Mesodermal cell (in vitro differentiated cells): ENCODE measurements at regions not wholly inside any gene's neighbourhood (a gene's known extent, or its start where the extent isn't known, plus 50 kb on each side); places are given as distances from the start of the nearest gene placed in this dataset.

Experiments used
- H3K27ac ChIP-seq: 2 replicates; pipeline ENCODE4 v1.7.0; 2013; ENCODE audit warnings: mild to moderate bottlenecking, low read depth, low read length, moderate library complexity; ENCODE audit not compliant: severe bottlenecking
- H3K36me3 ChIP-seq: 2 replicates; pipeline ENCODE4 v1.7.1; 2013; ENCODE audit warnings: mild to moderate bottlenecking, low read length, moderate library complexity; ENCODE audit not compliant: control insufficient read depth, insufficient read depth
- H3K4me1 ChIP-seq: one replicate; pipeline ENCODE4 v1.7.1; 2013; ENCODE audit warnings: mild to moderate bottlenecking, low read length; ENCODE audit not compliant: insufficient read depth, control insufficient read depth, poor library complexity, severe bottlenecking
- H3K4me3 ChIP-seq: 2 replicates; pipeline ENCODE4 v1.7.0; 2013; ENCODE audit warnings: low read length, control low read depth, mild to moderate bottlenecking; ENCODE audit not compliant: insufficient read depth, poor library complexity, severe bottlenecking; ENCODE audit errors: extremely low read depth
- H3K9me3 ChIP-seq: 2 replicates; pipeline ENCODE4 v1.7.1; 2013; ENCODE audit warnings: mild to moderate bottlenecking, low read length, moderate library complexity; ENCODE audit not compliant: control insufficient read depth
- WGBS, 2 experiments: methylation state at CpG; one replicate each; pipeline ENCODE4 v1.1.5; 2013; ENCODE audit warnings: missing lambda C conversion rate in 2 of 2; ENCODE audit not compliant: insufficient coverage in 2 of 2; 5-methylcytosine and 5-hydroxymethylcytosine counted together

DNA sequence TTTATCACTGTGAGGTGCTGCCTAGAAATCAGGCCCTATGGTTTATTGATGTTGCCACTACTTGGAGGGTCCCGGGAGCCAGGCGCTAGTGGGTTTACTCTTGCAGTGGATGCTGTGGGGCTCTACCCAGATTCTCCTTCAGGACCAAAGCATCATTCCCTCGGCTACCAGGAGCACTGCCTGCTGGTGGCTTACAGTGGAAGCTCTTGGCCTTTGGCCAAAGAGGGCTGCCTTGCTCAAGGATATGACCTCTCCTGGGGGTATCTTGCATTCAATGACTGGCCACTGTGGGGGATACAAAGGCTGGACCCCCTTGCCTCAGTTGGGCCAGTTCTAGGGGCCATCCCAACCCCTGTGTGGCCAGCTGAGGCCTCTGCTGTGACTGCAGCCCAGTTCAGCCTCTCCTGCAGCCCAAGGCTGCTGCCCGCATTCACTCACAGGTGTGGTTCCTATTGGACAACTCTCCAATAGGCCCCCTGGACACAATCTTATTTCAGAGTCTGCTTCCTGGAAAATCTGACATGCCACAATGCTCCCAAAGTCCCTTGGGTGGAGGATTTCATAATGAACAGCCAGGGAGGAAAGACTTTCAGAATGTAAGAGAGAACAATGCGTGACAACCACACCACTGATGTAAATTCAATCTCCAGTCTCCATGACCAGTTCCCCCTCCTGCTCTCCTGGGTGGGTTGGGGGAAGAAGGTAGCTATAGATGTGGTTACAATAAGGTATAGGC is 196.3 kb downstream of the SNX10 start:
- peaks cover 5% of the 10 kb centered on the region for H3K9me3 ChIP-seq
- no peak overlapping the region for H3K4me3 ChIP-seq
- no peaks in the 10 kb centered on the region for H3K4me1 ChIP-seq
- H3K27ac ChIP-seq, result no peak overlapping the region
- WGBS, 2 experiments, result 91 to 94% methylated on average over 3 to 4 of the region's 5 CpGs
- H3K36me3 ChIP-seq, result no peaks in the 10 kb centered on the region

- no peak overlapping the region for H3K27ac ChIP-seq
Measured at GRCh38 chr7:26489391-26489790, 197.7 kb downstream of the SNX10 start.

GRCh38 chr7:26489906-26490639 is 198.4 kb downstream of the SNX10 start:
- Histone ChIP-seq H3K27ac (no peak overlapping the region), H3K9me3 (no peaks in the 10 kb centered on the region)
- WGBS, 2 experiments, result 73 to 77% methylated on average over 3 of the region's 7 CpGs

More at GRCh38 chr7:26489391-26489790, 197.7 kb downstream of the SNX10 start:
- H3K4me3 ChIP-seq, result no peak overlapping the region
- no peaks in the 10 kb centered on the region for H3K9me3 ChIP-seq
- no peaks in the 10 kb centered on the region for H3K36me3 ChIP-seq
- no peaks in the 10 kb centered on the region for H3K4me1 ChIP-seq
- no CpG with 5 or more reads among the region's 1 CpG for WGBS, 2 experiments

DNA sequence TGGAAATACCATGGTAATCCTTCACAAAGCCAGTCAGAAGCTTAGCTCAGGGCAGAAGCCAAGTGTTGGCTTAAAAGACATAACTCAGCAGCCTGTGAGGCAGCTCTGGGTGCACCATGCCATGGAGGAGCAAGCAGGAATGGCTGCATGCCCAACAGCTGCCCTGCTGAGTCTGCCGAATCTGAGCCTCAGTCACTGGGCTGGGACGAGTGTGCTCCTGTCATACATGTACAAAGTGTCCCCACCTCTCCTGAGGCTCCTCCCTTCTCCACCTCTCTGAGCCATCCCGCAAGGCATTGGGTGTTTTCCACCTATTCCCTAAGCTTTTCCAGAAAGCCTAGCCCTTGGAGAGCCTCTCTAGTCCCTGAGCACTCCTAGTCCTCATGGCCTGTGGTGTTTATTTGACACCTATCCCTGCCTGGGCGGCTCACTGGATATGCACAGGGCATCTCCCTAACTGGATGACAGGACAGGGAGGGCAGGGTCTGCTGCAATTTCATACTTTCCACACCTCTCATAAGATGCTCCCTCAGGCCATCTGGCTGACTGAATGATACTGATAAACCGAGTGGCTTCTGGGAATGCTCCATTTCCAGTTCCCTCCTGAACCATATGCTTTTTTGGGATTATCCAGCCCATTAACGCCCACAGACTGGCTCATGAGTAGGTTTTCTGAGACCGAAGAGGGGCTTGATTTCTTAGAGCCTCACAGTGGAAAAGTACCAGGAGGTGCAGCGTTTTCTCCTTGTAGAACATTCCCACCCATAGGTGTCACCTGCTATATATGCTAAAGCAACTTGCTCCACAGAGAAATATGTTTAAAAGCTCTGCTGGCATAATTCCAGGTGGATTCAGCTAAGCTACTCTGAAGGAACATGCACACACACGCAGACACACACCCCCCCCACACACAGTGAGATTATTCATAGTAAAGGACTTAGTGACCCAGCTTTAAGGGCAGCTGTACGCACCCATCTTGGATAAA is 199.3 kb downstream of the SNX10 start:
- Histone ChIP-seq H3K27ac (no peak overlapping the region), H3K4me1 (no peaks in the 10 kb centered on the region), H3K4me3 (no peak overlapping the region), H3K9me3 (no peaks in the 10 kb centered on the region), H3K36me3 (no peaks in the 10 kb centered on the region)
- 75 to 79% methylated on average over 7 to 8 of the region's 10 CpGs for WGBS, 2 experiments

More at GRCh38 chr7:26489906-26490639, 198.4 kb downstream of the SNX10 start:
- H3K36me3 ChIP-seq, result no peaks in the 10 kb centered on the region
- no peaks in the 10 kb centered on the region for H3K4me1 ChIP-seq
- no peak overlapping the region for H3K4me3 ChIP-seq

DNA sequence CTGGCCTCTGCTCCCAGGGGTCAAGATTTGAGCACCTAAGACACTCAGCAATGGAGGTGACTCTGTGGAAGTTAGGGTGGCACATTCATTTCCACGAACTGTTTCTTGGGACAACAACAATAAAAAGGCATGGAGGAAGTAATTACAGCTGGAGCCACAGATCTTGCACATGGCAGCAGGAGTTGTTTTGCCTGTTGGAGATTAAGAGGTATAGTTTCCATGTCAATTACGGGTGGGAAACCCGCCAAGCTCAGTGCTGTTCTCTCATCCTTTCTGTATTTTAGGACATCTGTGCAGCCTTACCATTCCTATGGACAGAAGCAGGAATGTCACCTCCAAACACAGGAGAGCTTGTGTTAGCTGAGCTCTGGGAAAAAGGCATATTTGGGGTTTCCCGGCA is 201.2 kb downstream of the SNX10 start:
- H3K9me3 ChIP-seq, result no peaks in the 10 kb centered on the region
- 79 to 83% methylated on average over 2 to 3 of the region's 4 CpGs for WGBS, 2 experiments

DNA sequence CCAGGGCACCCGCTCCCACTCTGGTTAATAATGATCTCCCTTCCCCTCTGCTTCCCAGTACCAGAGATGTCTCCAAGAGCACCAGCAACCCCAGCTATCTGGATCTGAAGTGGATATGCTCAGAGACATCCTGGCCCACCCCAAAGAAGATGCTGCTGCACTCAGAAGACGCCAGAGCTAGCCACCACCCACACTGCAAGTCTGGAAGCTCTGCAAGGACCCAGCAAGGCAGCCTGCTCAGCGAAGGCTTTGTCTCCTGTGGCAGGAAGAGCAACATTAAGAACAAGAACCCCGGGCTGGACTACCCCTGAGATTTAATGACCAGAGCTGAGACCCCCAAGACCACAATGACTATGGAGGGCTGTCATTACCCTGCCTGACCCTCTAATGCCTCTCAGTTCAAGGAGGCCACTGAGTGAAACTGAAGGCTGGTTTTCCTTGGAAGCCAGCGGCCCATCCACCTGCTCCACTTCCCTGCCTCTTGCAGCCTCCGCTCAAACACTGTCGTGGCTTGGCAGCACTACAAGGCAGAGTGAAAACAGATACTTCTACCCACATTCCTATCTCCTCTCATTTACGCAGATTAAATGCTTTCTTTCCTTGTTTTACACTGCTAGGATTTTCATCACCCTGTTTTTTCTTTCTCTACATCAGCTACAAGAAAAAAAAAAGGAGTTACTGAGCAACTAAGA is 202.2 kb downstream of the SNX10 start:
- no peak overlapping the region for H3K27ac ChIP-seq
- H3K4me1 ChIP-seq, result no peaks in the 10 kb centered on the region
- H3K36me3 ChIP-seq, result no peaks in the 10 kb centered on the region
- H3K4me3 ChIP-seq, result no peak overlapping the region
- 87 to 91% methylated on average over 6 to 8 of the region's 8 CpGs for WGBS, 2 experiments
- no peaks in the 10 kb centered on the region for H3K9me3 ChIP-seq

More for the DNA sequence above, 201.2 kb downstream of the SNX10 start:
- no peaks in the 10 kb centered on the region for H3K4me1 ChIP-seq
- no peaks in the 10 kb centered on the region for H3K36me3 ChIP-seq
- H3K27ac ChIP-seq, result no peak overlapping the region
- no peak overlapping the region for H3K4me3 ChIP-seq

DNA sequence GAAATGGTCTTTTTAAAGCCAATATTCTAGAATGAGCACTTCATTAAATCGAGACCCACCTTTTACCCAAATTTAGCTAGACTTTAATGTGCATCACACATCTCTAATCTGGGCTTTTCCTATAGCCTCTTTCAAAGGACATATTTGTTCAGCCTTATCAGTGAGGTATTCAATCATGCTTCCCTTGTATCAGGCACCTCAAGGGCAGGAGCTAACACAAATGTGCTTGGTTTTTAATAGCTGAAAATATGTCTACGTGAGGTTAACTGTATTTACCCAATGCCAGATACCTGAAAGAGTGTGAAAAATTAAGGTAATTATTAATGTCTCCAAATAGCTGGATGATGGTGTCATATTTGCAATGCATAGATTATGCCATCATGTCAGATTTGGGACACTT is 203.9 kb downstream of the SNX10 start:
- H3K36me3 ChIP-seq, result no peaks in the 10 kb centered on the region
- H3K4me1 ChIP-seq, result no peaks in the 10 kb centered on the region
- no peak overlapping the region for H3K27ac ChIP-seq
- no peak overlapping the region for H3K4me3 ChIP-seq
- 86% methylated on average over 2 of the region's 2 CpGs; no CpG with 5 or more reads in 1 of the 2 experiments for WGBS, 2 experiments
- H3K9me3 ChIP-seq, result no peaks in the 10 kb centered on the region

GRCh38 chr7:26497801-26498596 is 206.3 kb downstream of the SNX10 start:
- no peaks in the 10 kb centered on the region for H3K4me1 ChIP-seq
- no peak overlapping the region for H3K4me3 ChIP-seq
- H3K27ac ChIP-seq, result no peak overlapping the region
- 62 to 75% methylated on average over 8 to 10 of the region's 12 CpGs for WGBS, 2 experiments
- H3K9me3 ChIP-seq, result no peaks in the 10 kb centered on the region
- no peaks in the 10 kb centered on the region for H3K36me3 ChIP-seq

GRCh38 chr7:26499315-26499897 is 207.7 kb downstream of the SNX10 start:
- no peak overlapping the region for H3K27ac ChIP-seq
- 88 to 92% methylated on average over 1 to 2 of the region's 3 CpGs for WGBS, 2 experiments
- H3K4me1 ChIP-seq, result no peaks in the 10 kb centered on the region
- no peak overlapping the region for H3K4me3 ChIP-seq
- no peaks in the 10 kb centered on the region for H3K36me3 ChIP-seq
- H3K9me3 ChIP-seq, result no peaks in the 10 kb centered on the region
